GM12801 (cell line): ENCODE measurements at regions not wholly inside any gene's neighbourhood (a gene's known extent, or its start where the extent isn't known, plus 50 kb on each side); places are given as distances from the start of the nearest gene placed in this dataset.

Source experiments
- CTCF ChIP-seq: IDR thresholded peaks from one replicate; pipeline ENCODE4 v1.5.1; 2011; ENCODE audit warnings: control low read depth; ENCODE audit not compliant: insufficient read length; ENCODE audit errors: extremely low read depth

- TF ChIP-seq CTCF = no peak
These were observed 372.5 kb downstream of the RNF144A start for GRCh38 chr2:7289697-7290096.

DNA sequence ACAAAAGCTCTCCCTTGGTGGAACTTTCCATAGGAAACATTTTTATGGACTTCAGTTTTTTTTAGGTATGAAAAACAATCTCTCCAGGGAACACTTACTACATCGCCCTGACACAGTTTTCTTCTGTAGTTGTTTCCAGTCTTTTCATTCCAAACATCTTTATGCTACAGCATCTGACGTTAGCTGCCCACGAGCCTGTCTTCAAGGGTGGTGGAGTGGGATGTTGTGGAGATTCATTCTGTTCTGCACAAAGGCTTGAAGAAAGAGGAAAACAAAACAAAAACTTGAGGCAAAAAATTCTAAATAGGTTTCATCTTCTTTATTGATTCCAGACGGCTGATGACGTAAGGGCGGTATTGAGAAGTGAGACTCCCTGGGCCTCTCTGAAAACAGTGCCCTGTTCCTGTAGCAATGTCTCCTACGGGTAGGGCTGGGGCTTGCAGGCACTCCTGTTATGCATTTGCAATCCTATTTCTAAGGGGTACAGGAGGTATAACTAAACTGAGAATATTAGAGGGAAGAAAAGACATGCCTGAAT lies 375.0 kb downstream of the RNF144A start:
- TF ChIP-seq CTCF = no peak

GRCh38 chr2:7309582-7309981 lies 392.4 kb downstream of the RNF144A start:
- no peak for TF ChIP-seq CTCF

DNA sequence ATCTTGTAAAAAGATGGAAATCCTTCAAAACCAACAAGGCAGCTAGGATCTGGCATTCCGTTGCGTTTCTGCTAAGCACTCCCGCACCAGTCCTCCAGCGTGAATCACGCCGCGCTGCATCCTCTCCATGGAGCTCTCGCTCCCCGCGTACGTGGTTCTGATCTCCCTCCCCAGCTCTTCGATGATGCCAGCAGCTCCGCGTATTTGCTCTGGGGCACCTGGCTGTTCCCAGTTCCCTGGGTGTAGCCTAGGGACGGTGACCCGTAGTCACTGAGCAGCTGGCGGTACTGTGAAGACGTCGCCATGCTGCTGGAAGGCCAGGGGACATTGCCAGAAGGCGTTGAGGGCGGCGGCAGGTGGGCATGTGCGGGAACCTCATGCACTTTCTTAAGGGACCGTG lies 407.5 kb downstream of the RNF144A start:
- TF ChIP-seq CTCF = no peak

- TF ChIP-seq CTCF = no peak
These were observed 408.0 kb downstream of the RNF144A start for GRCh38 chr2:7325186-7325585.

DNA sequence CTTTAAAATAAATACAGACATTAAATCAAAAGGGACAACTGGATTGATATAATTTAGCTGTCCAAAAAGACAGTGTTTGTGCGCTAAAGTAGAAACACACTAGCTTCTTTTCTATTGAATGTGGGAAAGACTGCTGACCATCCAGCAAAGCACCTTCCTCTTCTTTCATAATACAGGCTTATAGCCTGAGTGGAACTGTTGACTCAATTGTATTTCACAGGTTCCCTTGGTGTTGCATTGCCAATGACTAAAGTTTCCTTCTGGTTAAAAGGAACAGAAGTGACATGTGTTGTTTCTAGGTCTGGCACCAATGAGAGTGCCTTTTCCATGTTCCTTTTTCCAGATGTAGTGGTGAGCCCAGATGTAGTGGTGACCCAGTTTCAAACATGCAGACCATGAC lies 412.3 kb downstream of the RNF144A start:
- TF ChIP-seq CTCF = no peak

- TF ChIP-seq CTCF = no peak
These were observed 416.1 kb downstream of the RNF144A start for GRCh38 chr2:7333189-7333765.

DNA sequence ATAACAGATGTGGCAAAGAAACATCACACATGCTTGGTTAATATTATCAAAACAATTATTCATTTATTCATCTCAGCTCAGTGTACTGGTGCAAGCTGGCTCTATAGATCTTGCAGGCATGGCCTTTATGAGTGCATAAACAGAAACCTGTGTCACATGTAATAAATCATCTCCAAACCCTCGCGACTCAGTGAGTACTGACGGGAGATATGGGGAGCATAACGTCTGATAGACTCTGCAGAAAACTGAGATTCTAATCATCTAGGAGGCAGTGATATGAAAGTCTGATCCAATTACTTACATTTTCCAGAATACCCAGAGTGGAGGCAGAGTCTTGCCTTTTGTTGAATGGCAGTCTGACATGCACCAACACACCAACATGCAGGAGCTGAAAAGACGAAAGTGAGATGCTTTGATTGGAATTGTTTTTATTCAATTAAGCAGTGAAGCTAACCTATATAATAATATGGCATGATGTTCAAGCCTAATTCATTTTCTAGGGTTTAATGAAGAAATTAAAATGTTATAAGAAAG lies 416.8 kb downstream of the RNF144A start:
- no peak for TF ChIP-seq CTCF
